Effector memory CD4-positive, alpha-beta T cell (primary cell): ENCODE measurements at regions not wholly inside any gene's neighbourhood (a gene's known extent, or its start where the extent isn't known, plus 50 kb on each side); places are given as distances from the start of the nearest gene placed in this dataset.

Experiments
- DNase-seq, 3 donors: peaks; one replicate each; pipeline ENCODE4 v3.0.0-alpha.2; 2020
- H3K27ac ChIP-seq: 2 replicates; pipeline ENCODE4 v1.7.0; 2013; ENCODE audit warnings: mild to moderate bottlenecking, low read length, moderate library complexity; ENCODE audit not compliant: insufficient read depth, poor library complexity, severe bottlenecking
- H3K27me3 ChIP-seq: replicated peaks from 2 replicates; pipeline ENCODE4 v1.7.0; 2013; ENCODE audit warnings: mild to moderate bottlenecking, low read length; ENCODE audit not compliant: insufficient read depth, control insufficient read depth, poor library complexity, severe bottlenecking
- H3K36me3 ChIP-seq: 2 replicates; pipeline ENCODE4 v1.7.0; 2013; ENCODE audit warnings: mild to moderate bottlenecking, low read length, moderate library complexity; ENCODE audit not compliant: control insufficient read depth, insufficient read depth
- H3K4me1 ChIP-seq: 2 replicates; pipeline ENCODE4 v1.7.0; 2013; ENCODE audit warnings: low read length, mild to moderate bottlenecking; ENCODE audit not compliant: control insufficient read depth, insufficient read depth, poor library complexity, severe bottlenecking
- H3K4me3 ChIP-seq: 2 replicates; pipeline ENCODE4 v1.7.0; 2013; ENCODE audit warnings: low read length, low read depth, mild to moderate bottlenecking; ENCODE audit not compliant: insufficient read depth, poor library complexity, severe bottlenecking
- H3K9me3 ChIP-seq: 2 replicates; pipeline ENCODE4 v1.7.0; 2013; ENCODE audit warnings: mild to moderate bottlenecking, low read length, moderate library complexity; ENCODE audit not compliant: control insufficient read depth

DNA sequence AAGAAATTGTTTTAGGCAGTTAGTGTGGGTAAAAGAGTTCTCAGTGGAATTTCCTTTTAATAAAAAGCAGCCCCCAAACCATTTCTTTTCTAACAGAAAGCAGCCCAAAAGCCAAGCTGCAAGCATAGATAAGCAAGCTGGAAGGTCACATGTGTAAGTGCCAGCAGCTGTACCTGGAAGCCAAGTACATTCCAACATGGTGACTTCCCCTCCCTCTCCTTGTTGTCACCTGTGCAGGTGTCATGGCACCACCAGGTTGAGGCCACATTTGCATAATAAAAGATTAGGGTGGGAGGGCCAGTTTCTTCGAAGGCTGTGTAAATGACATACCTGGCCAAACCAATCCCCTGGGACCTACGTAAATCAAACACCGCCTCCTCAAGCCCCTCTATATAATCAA, 240.3 kb upstream of the RAB4A start:
- Histone ChIP-seq H3K4me1 (peaks cover 53% of the 10 kb centered on the region), H3K9me3 (no peaks in the 10 kb centered on the region), H3K27ac (no peak overlapping the region)

GRCh38 chr1:229031061-229031460, 239.8 kb upstream of the RAB4A start:
- no peak overlapping the region for H3K4me3 ChIP-seq
- peaks cover 58% of the 10 kb centered on the region for H3K4me1 ChIP-seq
- no peak overlapping the region for H3K27ac ChIP-seq
- no peak for DNase-seq
- H3K27me3 ChIP-seq: no peaks in the 10 kb centered on the region
- no peaks in the 10 kb centered on the region for H3K9me3 ChIP-seq
- no peaks in the 10 kb centered on the region for H3K36me3 ChIP-seq

More for the DNA sequence above, 240.3 kb upstream of the RAB4A start:
- Histone ChIP-seq H3K27me3 (no peaks in the 10 kb centered on the region), H3K36me3 (no peaks in the 10 kb centered on the region), H3K4me3 (no peak overlapping the region)
- DNase-seq: no peak

DNA sequence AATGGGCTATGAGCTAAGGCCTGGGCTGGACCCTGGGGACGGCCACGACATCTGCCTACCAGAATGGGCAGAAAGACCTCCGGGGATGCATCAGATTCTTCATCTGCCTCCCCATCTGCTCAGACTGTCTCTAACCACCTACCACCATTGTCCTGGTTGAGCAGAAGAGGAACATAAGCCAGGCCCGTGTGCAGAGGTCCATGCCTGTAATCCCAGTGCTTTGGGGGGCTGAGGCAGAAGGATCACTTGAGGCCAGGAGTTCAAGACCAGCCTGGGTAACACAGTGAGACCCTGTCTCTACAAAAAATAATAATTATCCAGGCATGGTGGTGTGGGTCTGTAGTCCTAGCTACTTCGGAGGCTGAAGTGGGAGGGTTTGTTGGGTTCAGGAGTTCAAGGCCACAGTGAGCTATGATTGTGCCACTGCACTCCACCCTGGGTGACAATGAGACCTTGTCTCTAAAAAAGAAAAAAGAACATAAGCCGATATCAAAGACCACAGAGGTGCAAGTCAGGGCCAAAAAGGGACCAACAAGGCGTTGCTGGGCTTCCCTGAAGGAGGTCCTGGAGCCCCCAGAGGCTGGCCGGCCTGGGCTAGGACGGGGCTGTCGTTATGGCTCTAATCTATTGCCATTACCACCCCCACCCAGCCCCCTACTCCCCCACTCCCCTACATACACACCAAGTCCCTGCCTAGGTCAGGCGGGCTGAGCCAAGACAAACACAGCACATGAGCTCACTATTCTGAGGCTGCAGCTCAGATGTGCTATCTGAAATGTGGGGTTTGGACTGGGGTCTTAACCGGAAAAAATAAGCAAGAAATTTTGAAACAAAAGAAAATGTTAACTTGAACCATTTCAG, 239.2 kb upstream of the RAB4A start:
- H3K27ac ChIP-seq: no peak overlapping the region
- H3K4me1 ChIP-seq: peaks cover 64% of the 10 kb centered on the region
- no peak for DNase-seq
- no peaks in the 10 kb centered on the region for H3K9me3 ChIP-seq
- no peaks in the 10 kb centered on the region for H3K27me3 ChIP-seq
- no peak overlapping the region for H3K4me3 ChIP-seq
- no peaks in the 10 kb centered on the region for H3K36me3 ChIP-seq

GRCh38 chr1:229032375-229032774, 238.5 kb upstream of the RAB4A start:
- no peak for DNase-seq
- Histone ChIP-seq H3K27me3 (no peaks in the 10 kb centered on the region), H3K4me1 (peaks cover 61% of the 10 kb centered on the region), H3K27ac (no peak overlapping the region), H3K36me3 (no peaks in the 10 kb centered on the region), H3K9me3 (no peaks in the 10 kb centered on the region), H3K4me3 (no peak overlapping the region)

DNA sequence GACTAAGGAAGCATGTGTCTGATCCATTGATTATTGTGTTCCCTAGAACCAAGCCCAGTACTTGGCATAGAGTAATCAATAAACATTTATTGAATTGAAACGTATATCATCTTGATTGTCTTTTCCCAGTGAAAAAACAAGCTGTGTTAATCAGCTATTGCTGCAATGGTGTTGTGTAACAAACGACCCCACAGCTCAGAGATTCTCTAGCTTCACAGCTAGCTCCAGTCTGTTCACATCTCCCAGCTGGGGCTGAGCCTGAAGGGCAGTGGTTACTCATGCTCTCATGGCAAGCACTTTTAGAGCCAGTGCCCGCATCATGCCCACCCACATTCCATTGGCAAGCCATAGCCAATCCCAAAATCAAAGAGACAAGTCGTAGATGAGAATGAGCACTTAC, 237.4 kb upstream of the RAB4A start:
- no peaks in the 10 kb centered on the region for H3K27me3 ChIP-seq
- H3K36me3 ChIP-seq: no peaks in the 10 kb centered on the region
- DNase-seq: no peak
- H3K9me3 ChIP-seq: no peaks in the 10 kb centered on the region
- no peak overlapping the region for H3K4me3 ChIP-seq
- no peak overlapping the region for H3K27ac ChIP-seq
- peaks cover 52% of the 10 kb centered on the region for H3K4me1 ChIP-seq

- DNase-seq: no peak
- no peaks in the 10 kb centered on the region for H3K36me3 ChIP-seq
- no peaks in the 10 kb centered on the region for H3K9me3 ChIP-seq
- H3K4me3 ChIP-seq: no peak overlapping the region
- H3K27me3 ChIP-seq: no peaks in the 10 kb centered on the region
- H3K4me1 ChIP-seq: peaks cover 50% of the 10 kb centered on the region
- H3K27ac ChIP-seq: no peak overlapping the region
These were observed 236.6 kb upstream of the RAB4A start for GRCh38 chr1:229034342-229034741.

- Histone ChIP-seq H3K4me1 (peaks cover 50% of the 10 kb centered on the region), H3K36me3 (no peaks in the 10 kb centered on the region), H3K27me3 (no peaks in the 10 kb centered on the region), H3K4me3 (no peak overlapping the region), H3K9me3 (no peaks in the 10 kb centered on the region), H3K27ac (no peak overlapping the region)
- no peak for DNase-seq
These were observed 235.7 kb upstream of the RAB4A start for GRCh38 chr1:229035054-229035747.

DNA sequence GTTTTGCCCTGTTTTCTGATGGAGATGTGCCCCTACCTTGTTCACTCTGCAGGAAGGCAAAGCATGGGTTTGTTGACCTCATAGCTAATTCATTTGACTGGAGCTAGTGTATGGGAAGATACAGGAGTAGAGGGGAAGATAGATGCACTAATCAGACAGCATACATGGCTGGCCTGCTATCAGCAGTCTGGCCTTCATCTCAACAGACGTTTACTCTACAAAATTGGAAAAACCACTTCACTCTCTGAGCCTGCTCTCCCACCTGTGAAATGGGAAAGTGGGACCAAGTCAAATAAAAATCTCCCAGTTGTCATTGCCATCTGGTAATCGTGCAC, 235.2 kb upstream of the RAB4A start:
- Histone ChIP-seq H3K9me3 (no peaks in the 10 kb centered on the region), H3K27ac (no peak overlapping the region), H3K27me3 (no peaks in the 10 kb centered on the region), H3K4me1 (peaks cover 50% of the 10 kb centered on the region), H3K36me3 (no peaks in the 10 kb centered on the region), H3K4me3 (no peak overlapping the region)
- no peak for DNase-seq

GRCh38 chr1:229037806-229038405, 233.0 kb upstream of the RAB4A start:
- H3K9me3 ChIP-seq: no peaks in the 10 kb centered on the region
- H3K27me3 ChIP-seq: no peaks in the 10 kb centered on the region
- no peak for DNase-seq
- H3K27ac ChIP-seq: no peak overlapping the region
- H3K36me3 ChIP-seq: no peaks in the 10 kb centered on the region
- H3K4me1 ChIP-seq: peaks cover 37% of the 10 kb centered on the region
- H3K4me3 ChIP-seq: no peak overlapping the region
